MM.1S (cell line): ENCODE measurements at regions not wholly inside any gene's neighbourhood (a gene's known extent, or its start where the extent isn't known, plus 50 kb on each side); places are given as distances from the start of the nearest gene placed in this dataset.
"Not testable (repeated sequence)": the region's sequence is repeated elsewhere in the genome, so short reads cannot be mapped to it uniquely, and the experiment has no call there.

Experiments
- DNase-seq: peaks from one replicate; pipeline ENCODE4 v3.0.0-alpha.2; 2015
- H2AFZ ChIP-seq: fragments of 300-600 bp; sonication (generic); 2 replicates; pipeline ENCODE4 v1.6.0; 2016; ENCODE audit warnings: antibody characterized with exemption, low read length
- H3F3A ChIP-seq: fragments of 300-600 bp; sonication (generic); 2 replicates; pipeline ENCODE4 v1.6.1; 2016; ENCODE audit warnings: mild to moderate bottlenecking, antibody characterized with exemption, low read length, moderate library complexity, mixed read lengths; ENCODE audit not compliant: insufficient read depth
- H3K27ac ChIP-seq: fragments of 300-600 bp; sonication (generic); 2 replicates; pipeline ENCODE4 v1.5.1; 2016; ENCODE audit warnings: mild to moderate bottlenecking, low read length
- H3K27me3 ChIP-seq: fragments of 300-600 bp; sonication (generic); replicated peaks from 2 replicates; pipeline ENCODE4 v1.6.0; 2016; ENCODE audit warnings: low read length; ENCODE audit not compliant: insufficient read depth
- H3K36me3 ChIP-seq: fragments of 300-600 bp; sonication (generic); replicated peaks from 2 replicates; pipeline ENCODE4 v1.6.1; 2016; ENCODE audit warnings: mild to moderate bottlenecking, low read length, mixed read lengths; ENCODE audit not compliant: insufficient read depth
- H3K4me1 ChIP-seq: fragments of 300-600 bp; sonication (generic); 2 replicates; pipeline ENCODE4 v1.6.1; 2016; ENCODE audit warnings: low read length, mixed read lengths
- H3K4me2 ChIP-seq: fragments of 300-600 bp; sonication (generic); 2 replicates; pipeline ENCODE4 v1.6.0; 2016; ENCODE audit warnings: low read depth, low read length
- H3K4me3 ChIP-seq: fragments of 300-600 bp; sonication (generic); 2 replicates; pipeline ENCODE4 v1.5.1; 2016; ENCODE audit warnings: low read length, mixed read lengths
- H3K79me2 ChIP-seq: fragments of 300-600 bp; sonication (generic); 2 replicates; pipeline ENCODE4 v1.6.1; 2016; ENCODE audit warnings: mixed run types, low read length, mixed read lengths
- H3K9ac ChIP-seq: fragments of 300-600 bp; sonication (generic); 2 replicates; pipeline ENCODE4 v1.6.1; 2016; ENCODE audit warnings: low read length, mixed read lengths
- H3K9me2 ChIP-seq: fragments of 300-600 bp; sonication (generic); replicated peaks from 2 replicates; pipeline ENCODE4 v1.6.1; 2016; ENCODE audit warnings: mild to moderate bottlenecking, low read length, mixed read lengths; ENCODE audit not compliant: insufficient read depth
- H3K9me3 ChIP-seq: fragments of 300-600 bp; sonication (generic); replicated peaks from 2 replicates; pipeline ENCODE4 v1.6.1; 2016; ENCODE audit warnings: mild to moderate bottlenecking, low read length, mixed read lengths; ENCODE audit not compliant: insufficient read depth
- H4K20me1 ChIP-seq: fragments of 300-600 bp; sonication (generic); 2 replicates; pipeline ENCODE4 v1.6.1; 2016; ENCODE audit warnings: mild to moderate bottlenecking, low read length, moderate library complexity, mixed read lengths; ENCODE audit not compliant: insufficient read depth
- CTCF ChIP-seq: fragments of 300-600 bp; sonication (generic); IDR thresholded peaks from 2 replicates; pipeline ENCODE4 v1.5.1; 2016; ENCODE audit warnings: antibody characterized with exemption, low read length, mixed read lengths
- EZH2 ChIP-seq: fragments of 300-600 bp; sonication (generic); optimal IDR thresholded peaks from 2 replicates; pipeline ENCODE3; 2017; ENCODE audit warnings: low read depth, mild to moderate bottlenecking, antibody characterized with exemption, low read length, mixed read lengths
- EZH2phosphoT487 ChIP-seq: fragments of 300-600 bp; sonication (generic); IDR thresholded peaks from 2 replicates; pipeline ENCODE4 v1.6.1; 2018; ENCODE audit warnings: antibody characterized with exemption, low read length

GRCh38 chr12:129987841-129988240 is 84.0 kb upstream of the TMEM132D start:
- Histone ChIP-seq H3K27ac (no peak overlapping the region), H4K20me1 (no peaks in the 10 kb centered on the region), H2AFZ (no peak overlapping the region), H3K9me2 (no peaks in the 10 kb centered on the region), H3K4me2 (no peak overlapping the region), H3K4me3 (no peak overlapping the region), H3K79me2 (no peaks in the 10 kb centered on the region), H3K36me3 (no peaks in the 10 kb centered on the region), H3K9me3 (no peaks in the 10 kb centered on the region), H3K9ac (no peak overlapping the region), H3F3A (no peaks in the 10 kb centered on the region), H3K4me1 (no peaks in the 10 kb centered on the region), H3K27me3 (no peaks in the 10 kb centered on the region)
- DNase-seq = no peak
- TF ChIP-seq CTCF (no peak), EZH2 (no peak), EZH2phosphoT487 (no peak)

GRCh38 chr12:129994634-129995033 is 90.8 kb upstream of the TMEM132D start:
- Histone ChIP-seq H3K9me3 (no peaks in the 10 kb centered on the region), H3K27ac (no peak overlapping the region), H4K20me1 (no peaks in the 10 kb centered on the region), H3F3A (no peaks in the 10 kb centered on the region), H2AFZ (no peak overlapping the region), H3K9ac (no peak overlapping the region), H3K36me3 (no peaks in the 10 kb centered on the region), H3K9me2 (no peaks in the 10 kb centered on the region), H3K79me2 (no peaks in the 10 kb centered on the region), H3K27me3 (no peaks in the 10 kb centered on the region), H3K4me2 (no peak overlapping the region), H3K4me1 (no peaks in the 10 kb centered on the region), H3K4me3 (no peak overlapping the region)
- no peak for DNase-seq
- no peak for TF ChIP-seq EZH2
- TF ChIP-seq CTCF = no peak
- TF ChIP-seq EZH2phosphoT487 = no peak

GRCh38 chr12:129997239-129997638 is 93.4 kb upstream of the TMEM132D start:
- Histone ChIP-seq H3K27ac (no peak overlapping the region), H3K4me3 (no peak overlapping the region), H3F3A (no peaks in the 10 kb centered on the region), H3K79me2 (no peaks in the 10 kb centered on the region), H3K4me2 (no peak overlapping the region), H2AFZ (no peak overlapping the region), H3K36me3 (no peaks in the 10 kb centered on the region), H3K9ac (no peak overlapping the region), H3K4me1 (no peaks in the 10 kb centered on the region), H3K9me3 (no peaks in the 10 kb centered on the region), H3K9me2 (no peaks in the 10 kb centered on the region), H3K27me3 (no peaks in the 10 kb centered on the region), H4K20me1 (no peaks in the 10 kb centered on the region)
- no peak for DNase-seq
- TF ChIP-seq CTCF = no peak
- TF ChIP-seq EZH2phosphoT487 = no peak
- TF ChIP-seq EZH2 = no peak

- not testable (repeated sequence) for H3K9ac ChIP-seq, H4K20me1 ChIP-seq, H3K79me2 ChIP-seq, H3K9me3 ChIP-seq, H3K27me3 ChIP-seq, H2AFZ ChIP-seq, H3K9me2 ChIP-seq, H3K4me1 ChIP-seq, DNase-seq, H3K27ac ChIP-seq, H3K4me2 ChIP-seq, H3K4me3 ChIP-seq, H3F3A ChIP-seq, H3K36me3 ChIP-seq
Observed at GRCh38 chr12:130004310-130004877, 100.6 kb upstream of the TMEM132D start.
